Esophagus squamous epithelium (tissue), 4 donors: ENCODE measurements at regions not wholly inside any gene's neighbourhood (a gene's known extent, or its start where the extent isn't known, plus 50 kb on each side); places are given as distances from the start of the nearest gene placed in this dataset.

Source experiments
- POLR2A ChIP-seq, 4 donors: fragments of 450-650 bp; IDR thresholded peaks; one replicate each; pipeline ENCODE4 v1.6.1; 2017; ENCODE audit warnings: antibody characterized with exemption in 4 of 4, mild to moderate bottlenecking in 4 of 4, moderate library complexity in 3 of 4
- TF ChIP-seq, protein P1 (sequence below), 6 experiments: fragments of 450-650 bp in 4 of 6; fragments of 200-600 bp in 2 of 6; sonication (generic) in 2 of 6; IDR thresholded peaks; one replicate each; pipeline ENCODE4 v1.5.1; 2016 to 2019; ENCODE audit warnings: antibody characterized with exemption in 6 of 6, mild to moderate bottlenecking in 4 of 6, moderate library complexity in 4 of 6

DNA sequence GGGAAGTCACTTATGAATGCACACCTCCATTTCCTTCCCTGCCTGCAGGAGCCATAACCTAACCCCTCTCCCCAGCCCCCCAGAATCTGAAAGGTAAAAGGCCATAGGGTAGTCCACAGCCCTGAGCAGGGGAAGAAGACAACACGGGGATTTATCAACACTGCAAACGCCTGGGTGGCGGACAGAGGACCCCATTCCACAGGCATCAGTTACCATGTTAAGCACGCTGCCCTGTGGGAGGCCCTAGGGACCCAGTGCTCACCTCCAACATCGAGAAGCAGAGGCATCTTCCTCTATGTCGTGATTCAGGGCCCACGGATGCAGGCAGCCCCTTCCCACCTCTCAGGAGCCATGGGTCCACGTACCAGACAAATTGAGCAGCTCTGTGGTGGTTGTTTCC, 523.8 kb downstream of the MATN1 start:
- TF ChIP-seq POLR2A (IDR thresholded peaks at IDR 0.05) = no peak
- TF ChIP-seq, protein P1, sequence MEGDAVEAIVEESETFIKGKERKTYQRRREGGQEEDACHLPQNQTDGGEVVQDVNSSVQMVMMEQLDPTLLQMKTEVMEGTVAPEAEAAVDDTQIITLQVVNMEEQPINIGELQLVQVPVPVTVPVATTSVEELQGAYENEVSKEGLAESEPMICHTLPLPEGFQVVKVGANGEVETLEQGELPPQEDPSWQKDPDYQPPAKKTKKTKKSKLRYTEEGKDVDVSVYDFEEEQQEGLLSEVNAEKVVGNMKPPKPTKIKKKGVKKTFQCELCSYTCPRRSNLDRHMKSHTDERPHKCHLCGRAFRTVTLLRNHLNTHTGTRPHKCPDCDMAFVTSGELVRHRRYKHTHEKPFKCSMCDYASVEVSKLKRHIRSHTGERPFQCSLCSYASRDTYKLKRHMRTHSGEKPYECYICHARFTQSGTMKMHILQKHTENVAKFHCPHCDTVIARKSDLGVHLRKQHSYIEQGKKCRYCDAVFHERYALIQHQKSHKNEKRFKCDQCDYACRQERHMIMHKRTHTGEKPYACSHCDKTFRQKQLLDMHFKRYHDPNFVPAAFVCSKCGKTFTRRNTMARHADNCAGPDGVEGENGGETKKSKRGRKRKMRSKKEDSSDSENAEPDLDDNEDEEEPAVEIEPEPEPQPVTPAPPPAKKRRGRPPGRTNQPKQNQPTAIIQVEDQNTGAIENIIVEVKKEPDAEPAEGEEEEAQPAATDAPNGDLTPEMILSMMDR (IDR thresholded peaks at IDR 0.05) = no peak
